ENCODE measurements at regions not wholly inside any gene's neighbourhood (a gene's known extent, or its start where the extent isn't known, plus 50 kb on each side); places are given as distances from the start of the nearest gene placed in this dataset.

DNA sequence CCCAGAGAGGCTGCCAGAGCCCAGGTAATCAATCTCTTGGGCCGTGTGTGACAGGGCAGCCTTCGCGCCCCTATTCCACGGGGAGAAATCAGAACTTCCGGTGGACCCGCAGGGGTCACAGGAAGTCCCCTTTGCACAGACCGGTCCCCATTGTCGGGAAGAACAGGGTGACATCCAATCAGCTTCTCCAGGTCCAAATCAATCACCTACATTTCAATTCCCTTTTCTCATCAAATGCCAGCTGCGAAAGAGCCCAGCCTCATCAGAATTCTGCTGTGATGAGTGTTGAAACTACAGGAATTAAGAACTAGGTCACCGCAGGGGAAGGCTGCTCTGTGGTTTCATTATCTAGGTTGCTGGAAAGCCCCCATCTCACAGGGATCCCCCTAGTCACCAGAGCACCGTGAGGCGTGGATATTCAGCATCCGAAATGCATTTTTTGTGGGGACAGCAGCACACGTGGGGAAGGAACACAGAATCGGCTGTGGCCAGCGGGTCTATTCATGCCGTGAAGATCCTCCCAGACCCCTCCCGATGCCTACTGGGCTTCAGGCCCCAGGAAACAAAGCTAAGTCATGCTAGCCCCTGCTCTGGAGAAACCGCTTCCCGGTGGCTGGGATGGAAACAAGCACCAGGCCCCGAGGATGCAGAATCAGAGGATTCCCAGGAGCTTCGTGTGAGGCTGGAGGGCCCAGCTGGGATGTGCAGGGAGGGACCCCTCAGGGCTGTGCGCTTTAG is 193.7 kb upstream of the ID2 start:
- Mint-ChIP-seq H3K4me1 (ENCODE audit: low read depth) (no peaks in the 10 kb centered on the region), H3K9me3 (no peaks in the 10 kb centered on the region), H3K4me3 (no peak overlapping the region), H3K27ac (no peak overlapping the region), H3K27me3 (ENCODE audit: insufficient read depth) (peaks cover 8% of the 10 kb centered on the region), H3K36me3 (ENCODE audit: low read depth) (no peaks in the 10 kb centered on the region)
- TF ChIP-seq, protein P1, sequence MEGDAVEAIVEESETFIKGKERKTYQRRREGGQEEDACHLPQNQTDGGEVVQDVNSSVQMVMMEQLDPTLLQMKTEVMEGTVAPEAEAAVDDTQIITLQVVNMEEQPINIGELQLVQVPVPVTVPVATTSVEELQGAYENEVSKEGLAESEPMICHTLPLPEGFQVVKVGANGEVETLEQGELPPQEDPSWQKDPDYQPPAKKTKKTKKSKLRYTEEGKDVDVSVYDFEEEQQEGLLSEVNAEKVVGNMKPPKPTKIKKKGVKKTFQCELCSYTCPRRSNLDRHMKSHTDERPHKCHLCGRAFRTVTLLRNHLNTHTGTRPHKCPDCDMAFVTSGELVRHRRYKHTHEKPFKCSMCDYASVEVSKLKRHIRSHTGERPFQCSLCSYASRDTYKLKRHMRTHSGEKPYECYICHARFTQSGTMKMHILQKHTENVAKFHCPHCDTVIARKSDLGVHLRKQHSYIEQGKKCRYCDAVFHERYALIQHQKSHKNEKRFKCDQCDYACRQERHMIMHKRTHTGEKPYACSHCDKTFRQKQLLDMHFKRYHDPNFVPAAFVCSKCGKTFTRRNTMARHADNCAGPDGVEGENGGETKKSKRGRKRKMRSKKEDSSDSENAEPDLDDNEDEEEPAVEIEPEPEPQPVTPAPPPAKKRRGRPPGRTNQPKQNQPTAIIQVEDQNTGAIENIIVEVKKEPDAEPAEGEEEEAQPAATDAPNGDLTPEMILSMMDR (IDR thresholded peaks at IDR 0.05), result no peak
- no peak for DNase-seq

DNA sequence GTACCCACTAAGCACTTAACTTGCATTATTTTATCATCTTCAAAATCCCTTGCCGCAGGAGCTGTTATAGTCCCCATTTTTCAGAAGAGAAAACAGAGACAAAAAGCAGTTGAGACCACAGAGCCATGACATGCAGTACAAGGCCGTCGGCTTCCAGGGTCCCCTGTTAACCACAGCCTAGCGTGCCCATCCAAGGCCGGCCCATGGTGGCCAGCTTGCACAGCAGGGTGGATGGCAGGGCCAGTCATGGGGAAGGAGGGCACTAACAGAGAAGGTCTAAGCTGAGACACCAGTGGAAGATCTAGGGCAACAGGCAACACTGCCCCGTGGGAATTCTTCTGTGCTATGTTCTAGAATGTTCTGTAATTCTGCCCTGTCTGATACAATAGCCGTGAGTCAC is 192.6 kb upstream of the ID2 start:
- DNase-seq, result no peak
- no peaks in the 10 kb centered on the region for H3K9me3 Mint-ChIP-seq
- peaks cover 8% of the 10 kb centered on the region for H3K27me3 Mint-ChIP-seq (ENCODE audit: insufficient read depth)
- H3K4me3 Mint-ChIP-seq, result no peak overlapping the region
- no peak overlapping the region for H3K27ac Mint-ChIP-seq
- H3K4me1 Mint-ChIP-seq (ENCODE audit: low read depth), result no peaks in the 10 kb centered on the region
- H3K36me3 Mint-ChIP-seq (ENCODE audit: low read depth), result no peaks in the 10 kb centered on the region
- TF ChIP-seq, protein P1 (IDR thresholded peaks at IDR 0.05), result no peak

DNA sequence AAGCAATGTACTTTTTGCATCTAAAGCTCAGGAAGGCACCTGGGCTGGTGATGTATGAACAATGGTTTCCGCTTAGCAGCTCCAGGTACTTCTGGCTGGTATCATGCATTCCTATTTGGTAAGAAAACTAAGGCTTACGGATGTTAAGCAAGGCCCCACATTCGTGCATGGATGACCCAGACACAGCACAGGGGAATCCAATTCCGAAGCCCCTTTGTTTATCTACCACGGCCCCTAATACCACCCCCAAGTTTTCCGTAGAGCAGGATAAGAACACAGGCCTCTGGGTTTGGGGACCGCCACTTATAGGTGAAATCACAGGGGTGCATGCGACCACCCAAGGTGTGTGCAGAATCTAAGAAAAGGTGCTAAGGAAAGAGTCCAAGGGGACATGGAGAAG is 192.1 kb upstream of the ID2 start:
- Mint-ChIP-seq H3K27ac (no peak overlapping the region), H3K4me1 (ENCODE audit: low read depth) (no peaks in the 10 kb centered on the region), H3K4me3 (no peak overlapping the region), H3K36me3 (ENCODE audit: low read depth) (no peaks in the 10 kb centered on the region), H3K27me3 (ENCODE audit: insufficient read depth) (peaks cover 13% of the 10 kb centered on the region), H3K9me3 (no peaks in the 10 kb centered on the region)
- TF ChIP-seq, protein P1 (IDR thresholded peaks at IDR 0.05), result no peak
- DNase-seq, result no peak

DNA sequence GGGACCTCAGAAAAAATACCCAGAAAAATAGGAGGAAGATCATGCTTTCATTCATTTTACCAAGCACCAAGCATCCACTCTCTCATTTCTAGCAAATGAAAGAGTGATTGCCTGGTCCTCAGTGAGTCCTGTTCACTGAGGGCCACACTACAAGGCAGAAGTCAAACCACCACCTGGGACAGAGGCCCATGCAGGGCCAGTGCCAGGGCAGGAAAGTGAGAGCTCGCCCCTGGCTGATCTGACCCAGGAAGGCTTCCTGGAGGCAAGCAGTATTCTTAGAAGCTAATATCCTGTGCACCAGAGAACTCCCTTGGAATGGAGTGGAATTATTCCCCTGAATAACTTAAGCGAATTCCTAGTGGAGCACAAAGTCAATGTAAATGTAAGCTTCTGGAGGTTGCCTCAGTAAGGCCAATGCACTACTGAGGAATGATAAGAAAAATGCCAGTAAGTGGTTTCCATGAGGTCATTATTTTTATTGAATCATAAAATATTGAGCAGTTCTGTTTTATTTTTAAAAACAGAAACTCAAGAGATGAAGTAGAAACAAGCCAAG is 191.6 kb upstream of the ID2 start:
- Mint-ChIP-seq H3K27ac (no peak overlapping the region), H3K9me3 (no peaks in the 10 kb centered on the region), H3K4me3 (no peak overlapping the region), H3K27me3 (ENCODE audit: insufficient read depth) (peaks cover 16% of the 10 kb centered on the region), H3K36me3 (ENCODE audit: low read depth) (no peaks in the 10 kb centered on the region), H3K4me1 (ENCODE audit: low read depth) (no peaks in the 10 kb centered on the region)
- no peak for DNase-seq
- TF ChIP-seq, protein P1 (IDR thresholded peaks at IDR 0.05), result no peak

DNA sequence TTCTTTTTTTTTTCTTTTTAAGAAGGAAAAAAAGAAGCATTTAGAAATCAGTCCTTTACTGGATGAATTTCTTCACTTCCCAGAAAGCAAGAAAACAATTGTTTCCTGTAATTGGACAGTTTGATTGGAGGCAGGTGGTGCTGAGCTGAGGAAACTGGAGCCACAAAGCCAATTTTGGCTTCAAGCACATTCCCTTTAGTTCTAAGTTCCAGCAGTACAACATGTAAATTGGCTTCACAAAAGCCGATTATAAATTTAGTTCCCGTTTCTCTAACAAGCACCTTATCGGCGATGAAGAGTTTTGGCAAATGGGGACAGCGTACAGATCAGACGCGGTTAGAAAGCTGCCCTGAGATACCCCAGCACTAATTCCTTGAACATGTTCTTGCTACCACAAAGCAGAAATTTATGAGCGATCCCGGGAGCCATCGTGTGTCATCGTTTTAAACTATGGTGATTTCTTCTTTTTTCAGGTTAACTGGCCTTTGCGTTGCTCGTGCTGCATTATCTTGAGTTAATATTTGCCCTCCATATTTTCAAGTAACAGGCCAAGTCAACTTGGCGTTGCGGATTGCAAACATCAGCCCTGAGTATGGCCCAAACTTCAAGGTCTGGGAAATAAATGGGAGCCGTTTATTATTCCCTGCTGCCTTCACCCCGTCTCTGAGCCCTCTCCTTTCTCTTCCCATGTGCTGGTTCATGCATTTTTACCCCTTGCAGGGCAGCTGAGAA is 190.4 kb upstream of the ID2 start:
- no peak for DNase-seq
- Mint-ChIP-seq H3K4me3 (no peak overlapping the region), H3K36me3 (ENCODE audit: low read depth) (no peaks in the 10 kb centered on the region), H3K4me1 (ENCODE audit: low read depth) (no peaks in the 10 kb centered on the region), H3K27ac (no peak overlapping the region), H3K27me3 (ENCODE audit: insufficient read depth) (peaks cover 16% of the 10 kb centered on the region), H3K9me3 (no peaks in the 10 kb centered on the region)
- TF ChIP-seq, protein P1 (IDR thresholded peaks at IDR 0.05), result no peak

Measured in HFFc6 (cell line).